IPS DF 4.7 (cell line): ENCODE measurements at regions not wholly inside any gene's neighbourhood (a gene's known extent, or its start where the extent isn't known, plus 50 kb on each side); places are given as distances from the start of the nearest gene placed in this dataset.

Source experiments
- DNase-seq: peaks from one replicate; pipeline ENCODE4 v3.0.0-alpha.2; 2013; ENCODE audit warnings: low spot score; ENCODE audit errors: extremely low read depth

- DNase-seq: no peak
Measured at GRCh38 chr10:126846959-126847358, 58.3 kb upstream of the DOCK1 start.

GRCh38 chr10:126847666-126848065, 57.6 kb upstream of the DOCK1 start:
- no peak for DNase-seq

GRCh38 chr10:126849646-126850045, 55.6 kb upstream of the DOCK1 start:
- DNase-seq: no peak

- no peak for DNase-seq
Measured at GRCh38 chr10:126851414-126852108, 53.7 kb upstream of the DOCK1 start.

- DNase-seq: no peak
Measured at GRCh38 chr10:126854726-126855495, 50.3 kb upstream of the DOCK1 start.
